Stomach (tissue), 8 donors: ENCODE measurements at regions not wholly inside any gene's neighbourhood (a gene's known extent, or its start where the extent isn't known, plus 50 kb on each side); places are given as distances from the start of the nearest gene placed in this dataset.

ENCODE experiments used
- DNase-seq, 2 donors: peaks; one replicate each; pipeline versions ENCODE4 v3.0.0 to v3.0.0-alpha.2; 2013 to 2019
- H3K27ac ChIP-seq, 5 donors: fragments of 200-600 bp in 4 of 5; sonication (generic) in 4 of 5; one replicate each; pipeline ENCODE4 v1.5.1; 2013 to 2019; ENCODE audit warnings: mild to moderate bottlenecking in 1 of 5, moderate library complexity in 1 of 5
- H3K27me3 ChIP-seq, 3 donors: fragments of 200-600 bp; sonication (generic); one replicate each; pipeline ENCODE4 v1.5.1; 2017 to 2019; ENCODE audit warnings: mixed run types in 1 of 3
- H3K36me3 ChIP-seq, 4 donors: fragments of 200-600 bp; sonication (generic); 1 replicate in 3 of 4; 2 replicates in 1 of 4; pipeline ENCODE4 v1.5.1; 2016 to 2019
- H3K4me1 ChIP-seq, 4 donors: fragments of 200-600 bp; sonication (generic); one replicate each; pipeline ENCODE4 v1.5.1; 2016 to 2019
- H3K4me3 ChIP-seq, 4 donors: fragments of 200-600 bp; sonication (generic) in 3 of 4; one replicate each; pipeline ENCODE4 v1.5.1; 2016 to 2019; ENCODE audit warnings: mild to moderate bottlenecking in 1 of 4
- H3K9me3 ChIP-seq, 4 donors: fragments of 200-600 bp; sonication (generic); one replicate each; pipeline ENCODE4 v1.5.1; 2016 to 2019
- CTCF ChIP-seq, 7 experiments: fragments of 450-650 bp in 4 of 7; fragments of 200-600 bp in 3 of 7; sonication (generic) in 3 of 7; IDR thresholded peaks; one replicate each; pipeline ENCODE4 v1.5.1; 2016 to 2019; ENCODE audit warnings: antibody characterized with exemption in 7 of 7, control low read depth in 2 of 7, mild to moderate bottlenecking in 1 of 7
- EP300 ChIP-seq: sonication (generic); formaldehyde crosslinking; IDR thresholded peaks from one replicate; pipeline ENCODE4 v1.6.1; 2017; ENCODE audit warnings: antibody characterized with exemption
- POLR2A ChIP-seq, 4 donors: fragments of 450-650 bp; IDR thresholded peaks; one replicate each; pipeline ENCODE4 v1.6.1; 2016; ENCODE audit warnings: antibody characterized with exemption in 4 of 4, control low read depth in 2 of 4, mild to moderate bottlenecking in 1 of 4, moderate library complexity in 1 of 4
- POLR2AphosphoS5 ChIP-seq, 3 donors: sonication (generic); formaldehyde crosslinking; IDR thresholded peaks; one replicate each; pipeline ENCODE4 v1.6.1; 2016; ENCODE audit warnings: antibody characterized with exemption in 3 of 3
- WGBS, 5 donors: extraction: QIAGEN DNeasy Blood & Tissue Kit in 3 of 5; methylation state at CpG; one replicate each; pipeline versions ENCODE4 v1.1.5 to v1.1.7; 2013 to 2018; 5-methylcytosine and 5-hydroxymethylcytosine counted together
- intact Hi-C: fragments of 100-400 bp; cut with DNase I; formaldehyde crosslinking; loops from one replicate; pipeline ENCODE4 v1.15.1; 2023; ENCODE audit warnings: low total_unique reads
- donor health status: healthy with polysubstance abuse.
- donor health status: Bipolar disorder and iron deficiency.
- donor health status: healthy.

DNA sequence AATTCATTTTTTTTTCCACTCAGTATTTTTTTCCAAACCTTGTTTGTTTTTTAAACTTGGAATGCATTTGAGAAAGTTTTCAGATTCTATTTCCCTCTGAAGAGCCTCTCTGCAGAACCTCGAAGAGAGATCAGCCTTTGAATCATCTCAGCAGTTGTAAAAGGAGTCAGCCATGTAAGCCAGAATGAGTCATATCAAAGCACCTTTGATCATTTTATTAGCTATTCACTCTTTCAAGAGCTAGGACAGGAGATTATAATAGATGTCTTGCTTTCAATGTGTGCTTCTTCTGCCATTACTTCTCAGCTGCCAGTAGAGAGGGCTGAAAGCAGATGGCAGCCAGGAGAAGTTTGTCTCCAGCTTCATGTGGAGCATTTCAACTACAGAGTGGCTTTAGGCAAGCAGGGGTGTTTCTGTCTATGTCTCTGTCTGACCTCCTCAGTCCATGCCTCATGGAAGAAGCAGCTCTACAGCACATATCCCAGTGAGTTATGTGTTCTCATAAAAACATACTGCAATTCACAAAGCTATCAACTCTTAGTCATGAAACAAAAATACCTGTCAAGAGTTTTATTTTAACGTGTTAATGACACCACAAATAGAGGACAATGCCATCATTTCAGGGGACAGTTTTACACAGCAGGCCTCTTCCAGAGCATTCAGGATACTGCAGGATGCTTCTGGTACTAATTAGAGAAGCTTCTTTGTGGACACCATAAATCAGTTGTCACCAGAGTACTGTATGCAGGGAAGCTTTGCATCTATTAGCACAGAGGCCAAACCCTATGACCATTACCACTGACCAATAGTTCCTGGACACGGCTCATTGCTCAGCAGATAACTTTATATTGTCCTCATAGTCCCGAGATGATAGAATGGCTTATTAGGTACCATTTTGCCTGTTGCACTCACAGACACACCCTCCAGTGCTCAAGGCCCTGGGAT, 94.3 kb downstream of the NHLRC3 start:
- no peak overlapping the region for H3K4me3 ChIP-seq
- no peak for DNase-seq
- intact Hi-C loops = no loop called here
- H3K4me1 ChIP-seq = no peaks in the 10 kb centered on the region
- H3K27ac ChIP-seq = no peak overlapping the region
- no peak for TF ChIP-seq POLR2AphosphoS5 (IDR thresholded peaks at IDR 0.05)
- no peak for TF ChIP-seq CTCF (IDR thresholded peaks at IDR 0.05)
- TF ChIP-seq EP300 = no peak
- no peak for TF ChIP-seq POLR2A (IDR thresholded peaks at IDR 0.05)
- WGBS, 5 donors = 77 to 85% (median 81%) methylated on average over 4 of the region's 4 CpGs
- H3K9me3 ChIP-seq = no peaks in the 10 kb centered on the region
- no peaks in the 10 kb centered on the region for H3K36me3 ChIP-seq
- H3K27me3 ChIP-seq = no peaks in the 10 kb centered on the region

DNA sequence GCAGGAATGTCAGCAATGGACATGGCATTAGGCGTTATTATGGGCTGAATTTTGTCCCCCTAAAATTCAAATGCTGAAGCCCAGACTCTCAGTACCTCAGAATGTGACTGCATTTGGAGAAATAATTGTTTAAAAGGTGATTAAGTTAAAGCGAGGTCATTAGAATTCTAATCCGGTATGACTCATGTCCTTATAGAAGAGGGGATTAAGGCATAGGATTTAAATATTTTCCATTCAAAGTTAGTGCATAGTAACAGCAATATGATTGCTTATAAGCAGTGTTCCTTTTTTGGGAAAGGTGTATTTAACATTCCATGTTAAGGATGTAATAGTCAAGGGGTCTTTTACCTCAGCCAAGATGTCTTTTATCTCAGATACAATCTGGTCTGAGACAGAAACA, 95.5 kb downstream of the NHLRC3 start:
- Histone ChIP-seq H3K4me1 (no peaks in the 10 kb centered on the region), H3K27ac (no peak overlapping the region), H3K27me3 (no peaks in the 10 kb centered on the region), H3K9me3 (no peaks in the 10 kb centered on the region), H3K4me3 (no peak overlapping the region), H3K36me3 (no peaks in the 10 kb centered on the region)
- no peak for TF ChIP-seq CTCF (IDR thresholded peaks at IDR 0.05)
- DNase-seq = no peak
- 79 to 93% (median 90%) methylated on average over 3 of the region's 3 CpGs for WGBS, 5 donors
- intact Hi-C loops = no loop called here

GRCh38 chr13:39134574-39134973, 96.3 kb downstream of the NHLRC3 start:
- Histone ChIP-seq H3K4me3 (no peak overlapping the region), H3K9me3 (no peaks in the 10 kb centered on the region), H3K27ac (no peak overlapping the region), H3K4me1 (no peaks in the 10 kb centered on the region), H3K36me3 (no peaks in the 10 kb centered on the region), H3K27me3 (no peaks in the 10 kb centered on the region)
- TF ChIP-seq CTCF (IDR thresholded peaks at IDR 0.05) = no peak
- no peak for TF ChIP-seq POLR2A (IDR thresholded peaks at IDR 0.05)
- TF ChIP-seq POLR2AphosphoS5 (IDR thresholded peaks at IDR 0.05) = no peak
- TF ChIP-seq EP300 = no peak
- intact Hi-C loops = no loop called here
- no peak for DNase-seq
- WGBS, 5 donors = 63 to 88% (median 77%) methylated on average over 5 of the region's 5 CpGs

DNA sequence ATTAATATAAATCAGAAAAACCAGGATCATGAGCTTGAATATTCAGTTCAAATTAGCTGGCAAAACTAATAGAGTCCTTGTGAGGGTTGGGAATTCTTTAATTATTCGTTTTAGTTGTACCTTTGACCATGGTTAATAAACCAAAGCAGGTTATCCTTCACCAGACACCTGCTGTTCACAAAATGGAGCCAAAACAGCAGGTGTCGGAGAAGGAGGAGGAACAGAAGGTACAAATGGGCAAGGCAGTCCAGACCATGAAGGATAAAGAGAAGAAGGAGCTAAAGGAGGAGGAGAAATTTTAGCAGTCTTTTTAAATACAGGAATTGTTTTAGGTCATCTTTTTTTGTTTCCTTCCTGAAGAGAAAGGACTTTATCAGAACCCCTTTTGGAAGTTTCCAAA, 106.1 kb downstream of the NHLRC3 start:
- no peaks in the 10 kb centered on the region for H3K36me3 ChIP-seq
- H3K4me1 ChIP-seq = peaks cover 0 to 5% (median 2%) of the 10 kb centered on the region in 4 donors
- H3K4me3 ChIP-seq = no peak overlapping the region
- H3K9me3 ChIP-seq = no peaks in the 10 kb centered on the region
- no peak overlapping the region for H3K27ac ChIP-seq
- no peak for TF ChIP-seq POLR2A (IDR thresholded peaks at IDR 0.05)
- TF ChIP-seq POLR2AphosphoS5 (IDR thresholded peaks at IDR 0.05) = no peak
- no peak for TF ChIP-seq EP300
- no peak for TF ChIP-seq CTCF (IDR thresholded peaks at IDR 0.05)
- no peaks in the 10 kb centered on the region for H3K27me3 ChIP-seq
- 42 to 63% (median 54%) methylated on average over 2 of the region's 2 CpGs for whole genome bisulfite sequencing, 5 donors
- no peak for DNase-seq
- intact Hi-C loops = loop anchor here (10.0 kb wide), 1 partner anchor 470 kb away; no protein-coding TSS in a partner anchor
